GM12891 (cell line): ENCODE measurements at regions not wholly inside any gene's neighbourhood (a gene's known extent, or its start where the extent isn't known, plus 50 kb on each side); places are given as distances from the start of the nearest gene placed in this dataset.

Experiments
- DNase-seq: peaks from one replicate; pipeline ENCODE4 v3.0.0; 2011; ENCODE audit warnings: low spot score; ENCODE audit not compliant: insufficient read length
- FAIRE-seq: peaks from 2 replicates; lab custom pipeline; 2011; peaks lifted over from hg19 to GRCh38; lab: Jason Lieb, UNC
- PAX5 ChIP-seq: IDR thresholded peaks from 2 replicates; pipeline ENCODE4 v1.6.1; 2011; ENCODE audit warnings: low read length, moderate library complexity, mild to moderate bottlenecking; ENCODE audit not compliant: insufficient read depth, severe bottlenecking
- POLR2A ChIP-seq: IDR thresholded peaks from 2 replicates; pipeline ENCODE4 v1.6.1; 2011; ENCODE audit warnings: low read depth, low read length, control low read depth
- POLR2AphosphoS5 ChIP-seq: IDR thresholded peaks from 2 replicates; pipeline ENCODE4 v1.6.1; 2011; ENCODE audit warnings: low read depth, low read length, control low read depth
- POU2F2 ChIP-seq: IDR thresholded peaks from 2 replicates; pipeline ENCODE4 v1.6.1; 2011; ENCODE audit warnings: low read depth, mild to moderate bottlenecking, control low read depth, low read length, moderate library complexity
- SPI1 ChIP-seq: IDR thresholded peaks from 2 replicates; pipeline ENCODE4 v1.6.1; 2011; ENCODE audit warnings: low read depth, low read length, control low read depth
- TAF1 ChIP-seq: IDR thresholded peaks from 2 replicates; pipeline ENCODE4 v1.6.1; 2011; ENCODE audit warnings: low read depth, low read length, control low read depth

DNA sequence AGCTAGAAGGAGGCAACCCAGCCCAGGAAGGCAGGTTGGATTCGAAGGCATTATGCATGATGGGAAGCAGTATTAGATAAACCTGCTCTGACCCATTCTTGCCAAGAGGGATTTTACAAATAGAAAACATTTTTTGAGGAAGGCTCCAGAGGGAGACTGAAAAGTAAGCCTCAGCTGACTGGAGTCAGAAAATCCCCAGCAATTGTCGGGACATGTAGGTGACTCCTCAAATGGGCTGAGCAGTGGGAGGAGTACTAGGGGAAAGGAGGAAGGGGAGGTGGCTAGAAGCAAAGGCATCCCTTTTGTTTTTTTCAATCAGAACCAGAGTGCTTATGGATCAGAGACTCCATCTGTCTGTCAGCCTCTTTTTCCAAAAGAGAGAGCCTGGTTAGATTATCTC is 138.1 kb upstream of the NTF3 start:
- TF ChIP-seq SPI1 (no peak), PAX5 (no peak), POLR2AphosphoS5 (no peak), TAF1 (no peak), POLR2A (no peak), POU2F2 (no peak)
- no peak for DNase-seq
- no peak for FAIRE-seq

DNA sequence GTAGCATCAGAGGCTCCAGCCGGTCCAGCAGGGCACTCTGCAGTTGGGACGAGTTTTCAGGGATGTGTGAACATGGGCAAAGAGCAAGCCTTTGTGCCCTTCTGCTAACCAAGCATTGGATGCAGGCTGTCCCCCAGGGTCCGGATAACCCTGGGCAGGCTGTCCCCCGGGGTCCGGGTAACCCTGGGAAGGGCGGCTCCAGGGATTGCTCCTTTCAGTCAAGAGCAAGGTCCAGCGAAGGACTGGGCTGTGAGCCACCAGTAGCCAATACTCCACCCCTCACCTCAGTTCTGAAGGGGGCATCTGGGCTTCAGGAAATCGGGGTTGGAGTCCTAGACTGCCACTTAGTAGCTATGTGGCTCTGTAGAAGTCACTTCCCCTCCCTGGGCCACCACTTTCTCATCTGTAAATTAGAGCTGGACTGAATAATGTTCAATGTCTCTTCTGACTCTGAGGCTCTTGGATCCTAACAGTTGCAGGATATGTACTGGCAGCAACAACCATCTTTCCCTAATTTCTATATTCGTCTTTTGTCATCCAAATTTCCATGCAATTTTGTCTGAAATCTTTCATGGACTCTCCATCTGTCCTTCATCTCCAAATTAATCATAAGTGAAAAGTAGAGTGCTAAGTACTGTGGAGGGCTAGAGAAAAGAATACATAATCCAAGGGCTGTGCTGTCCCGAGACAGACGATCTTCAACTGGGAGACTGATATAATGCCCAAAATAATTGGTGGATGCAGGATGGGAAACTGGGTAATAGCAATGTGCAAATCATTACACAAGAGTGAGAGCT is 137.4 kb upstream of the NTF3 start:
- FAIRE-seq: no peak
- no peak for DNase-seq
- TF ChIP-seq POU2F2 (no peak), POLR2A (no peak)

GRCh38 chr12:5295151-5295550 is 136.8 kb upstream of the NTF3 start:
- TF ChIP-seq POLR2AphosphoS5: no peak
- no peak for TF ChIP-seq POU2F2
- TF ChIP-seq SPI1: no peak
- no peak for TF ChIP-seq POLR2A
- no peak for TF ChIP-seq TAF1
- TF ChIP-seq PAX5: no peak
- no peak for FAIRE-seq
- no peak for DNase-seq

DNA sequence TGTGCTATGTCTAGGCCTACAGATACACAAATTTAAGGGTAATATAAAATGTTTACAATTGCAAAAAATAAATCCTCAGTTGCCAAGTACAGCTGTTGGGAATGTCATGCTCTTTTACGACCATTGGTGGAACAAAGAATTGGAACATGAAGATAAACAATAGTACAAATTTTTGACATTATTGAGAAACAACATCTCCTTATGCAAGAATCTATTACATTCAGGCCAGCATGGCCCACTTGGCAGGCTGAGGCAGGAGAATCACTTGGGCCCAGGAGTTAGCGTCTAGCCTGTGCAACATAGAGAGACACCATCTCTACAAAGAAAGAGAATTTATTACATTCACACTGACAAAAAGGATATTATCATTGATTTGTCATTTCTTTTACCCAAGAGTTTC is 135.9 kb upstream of the NTF3 start:
- no peak for DNase-seq
- FAIRE-seq: no peak
- TF ChIP-seq POLR2AphosphoS5 (no peak), PAX5 (no peak), TAF1 (no peak), SPI1 (no peak), POLR2A (no peak), POU2F2 (no peak)

- no peak for DNase-seq
- TF ChIP-seq SPI1 (no peak), PAX5 (no peak), POU2F2 (no peak), POLR2A (no peak), POLR2AphosphoS5 (no peak), TAF1 (no peak)
- no peak for FAIRE-seq
Measured at GRCh38 chr12:5301539-5301938, 130.4 kb upstream of the NTF3 start.

GRCh38 chr12:5305425-5305824 is 126.5 kb upstream of the NTF3 start:
- TF ChIP-seq POLR2AphosphoS5 (no peak), SPI1 (no peak), TAF1 (no peak), POLR2A (no peak), PAX5 (no peak), POU2F2 (no peak)
- no peak for FAIRE-seq
- no peak for DNase-seq

DNA sequence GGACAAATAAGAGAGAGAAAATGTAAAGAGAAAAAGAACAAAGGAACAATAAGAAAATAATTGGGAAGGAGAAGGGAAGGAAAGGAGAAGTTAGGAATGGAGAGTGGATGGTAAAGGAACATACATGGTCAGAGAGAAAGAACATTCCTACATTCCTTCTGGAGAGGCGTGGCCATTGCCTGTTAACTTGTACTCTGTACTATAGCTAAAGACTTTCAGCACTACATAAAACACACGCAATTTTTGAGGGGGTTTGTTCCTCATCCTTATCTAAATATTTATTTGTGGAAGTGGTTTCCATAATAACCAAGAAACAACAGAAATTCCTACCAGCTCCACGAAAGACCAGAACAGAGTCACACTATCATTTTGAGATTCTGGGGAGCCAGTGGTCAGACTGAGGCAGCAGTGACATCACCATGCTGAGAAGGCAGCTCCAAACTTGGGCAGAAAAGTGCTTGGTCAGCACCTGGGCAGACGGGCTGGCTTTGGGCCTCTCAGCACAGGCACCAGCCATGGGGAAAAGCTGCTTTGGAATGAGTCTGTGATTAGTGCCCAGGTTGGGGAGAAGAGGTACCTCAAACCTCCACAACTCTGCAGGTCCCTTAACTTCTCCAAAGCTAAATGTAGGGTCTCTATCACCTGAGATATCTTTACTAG is 125.9 kb upstream of the NTF3 start:
- no peak for DNase-seq
- TF ChIP-seq SPI1 (no peak), POLR2AphosphoS5 (no peak)
- FAIRE-seq: no peak

- FAIRE-seq (no peak), DNase-seq (no peak)
- no peak for TF ChIP-seq PAX5
- no peak for TF ChIP-seq TAF1
- no peak for TF ChIP-seq POU2F2
- TF ChIP-seq POLR2AphosphoS5: no peak
- no peak for TF ChIP-seq POLR2A
- TF ChIP-seq SPI1: no peak
Measured at GRCh38 chr12:5307065-5307464, 124.8 kb upstream of the NTF3 start.

GRCh38 chr12:5308216-5308615 is 123.7 kb upstream of the NTF3 start:
- DNase-seq (no peak), FAIRE-seq (no peak)
- no peak for TF ChIP-seq SPI1
- no peak for TF ChIP-seq TAF1
- no peak for TF ChIP-seq POLR2A
- no peak for TF ChIP-seq PAX5
- TF ChIP-seq POU2F2: no peak
- TF ChIP-seq POLR2AphosphoS5: no peak

- TF ChIP-seq POU2F2: no peak
- no peak for TF ChIP-seq TAF1
- no peak for TF ChIP-seq POLR2A
- TF ChIP-seq PAX5: no peak
- no peak for TF ChIP-seq SPI1
- no peak for TF ChIP-seq POLR2AphosphoS5
- FAIRE-seq (no peak), DNase-seq (no peak)
Measured at GRCh38 chr12:5308996-5309395, 122.9 kb upstream of the NTF3 start.

DNA sequence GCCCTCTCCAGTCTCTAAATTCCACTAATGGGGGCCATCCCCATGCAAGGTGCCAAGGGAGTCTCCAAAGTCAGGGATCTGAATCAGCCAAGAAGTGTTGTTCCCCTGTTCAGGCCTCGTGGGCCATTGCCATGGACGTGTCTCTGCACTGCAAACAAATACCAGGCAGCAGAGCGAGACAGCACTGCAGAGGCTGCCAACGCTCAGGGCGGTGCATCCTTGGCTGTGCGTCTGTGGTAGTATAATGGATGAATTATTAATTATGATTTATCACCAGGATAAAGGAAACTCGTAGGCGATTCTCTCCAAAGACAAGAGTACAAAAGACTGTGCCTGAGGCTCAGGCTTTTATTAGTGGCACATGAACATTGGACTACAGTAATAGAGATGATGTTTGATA is 122.3 kb upstream of the NTF3 start:
- TF ChIP-seq POU2F2 (no peak), POLR2AphosphoS5 (no peak), PAX5 (no peak), SPI1 (no peak), POLR2A (no peak), TAF1 (no peak)
- FAIRE-seq (no peak), DNase-seq (no peak)
